Renal pelvis (tissue), 1 donor: ENCODE measurements at regions not wholly inside any gene's neighbourhood (a gene's known extent, or its start where the extent isn't known, plus 50 kb on each side); places are given as distances from the start of the nearest gene placed in this dataset.

Experiments
- DNase-seq: peaks from one replicate; pipeline ENCODE4 v3.0.0-alpha.2; 2013

- DNase-seq = no peak
These were observed 173.6 kb downstream of the ARHGAP12 start for GRCh38 chr10:31754803-31755624.

GRCh38 chr10:31753681-31754080 is 174.9 kb downstream of the ARHGAP12 start:
- no peak for DNase-seq

GRCh38 chr10:31752170-31752569 is 176.5 kb downstream of the ARHGAP12 start:
- DNase-seq = no peak

- no peak for DNase-seq
These were observed 176.9 kb downstream of the ARHGAP12 start for GRCh38 chr10:31751738-31752080.

GRCh38 chr10:31751051-31751737 is 177.4 kb downstream of the ARHGAP12 start:
- no peak for DNase-seq

- peak; percentile 43 for DNase-seq
These were observed 178.4 kb downstream of the ARHGAP12 start for GRCh38 chr10:31749981-31750840.

- DNase-seq = no peak
These were observed 179.3 kb downstream of the ARHGAP12 start for GRCh38 chr10:31749301-31749700.

GRCh38 chr10:31745612-31746376 is 182.8 kb downstream of the ARHGAP12 start:
- DNase-seq = no peak

- DNase-seq = no peak
These were observed 184.6 kb downstream of the ARHGAP12 start for GRCh38 chr10:31744025-31744424.

GRCh38 chr10:31742255-31742654 is 186.4 kb downstream of the ARHGAP12 start:
- no peak for DNase-seq

GRCh38 chr10:31741473-31741872 is 187.2 kb downstream of the ARHGAP12 start:
- no peak for DNase-seq

- DNase-seq = no peak
These were observed 188.9 kb downstream of the ARHGAP12 start for GRCh38 chr10:31739711-31740110.

- DNase-seq = no peak
These were observed 189.5 kb downstream of the ARHGAP12 start for GRCh38 chr10:31739146-31739545.

GRCh38 chr10:31731711-31732110 is 196.9 kb downstream of the ARHGAP12 start:
- DNase-seq = no peak

GRCh38 chr10:31730776-31731175 is 197.9 kb downstream of the ARHGAP12 start:
- DNase-seq = no peak

- DNase-seq = no peak
These were observed 199.9 kb downstream of the ARHGAP12 start for GRCh38 chr10:31728698-31729224.

GRCh38 chr10:31725436-31725835 is 203.2 kb downstream of the ARHGAP12 start:
- DNase-seq = no peak

- no peak for DNase-seq
These were observed 204.3 kb downstream of the ARHGAP12 start for GRCh38 chr10:31724296-31724695.

GRCh38 chr10:31723106-31723750 is 205.4 kb downstream of the ARHGAP12 start:
- no peak for DNase-seq

- no peak for DNase-seq
These were observed 207.5 kb downstream of the ARHGAP12 start for GRCh38 chr10:31721096-31721495.

- DNase-seq = no peak
These were observed 208.1 kb downstream of the ARHGAP12 start for GRCh38 chr10:31720546-31720945.
